HepG2 (cell line): ENCODE measurements at regions not wholly inside any gene's neighbourhood (a gene's known extent, or its start where the extent isn't known, plus 50 kb on each side); places are given as distances from the start of the nearest gene placed in this dataset.

Experiments used
- ATAC-seq: fragments of 200-7000 bp; cut with Tn5 transposase; 3 replicates; pipeline ENCODE4 v1.9.1; 2020; ENCODE audit warnings: mild to moderate bottlenecking, moderate library complexity
- BruUV-seq: library from RNA; stranded (reverse); fragments of 400-500 nt; replicated peaks from 2 replicates; lab custom pipeline; 2021; lab: Mats Ljungman, UMichigan
- CTCF ChIA-PET: fragments of 300-600 bp; formaldehyde crosslinking; extraction: SDS; loops from one replicate; lab custom pipeline; 2021; ENCODE audit warnings: low total read pairs, inconsistent platforms, low intra/inter-chr PET ratio; lab: Yijun Ruan, JAX
- POLR2A ChIA-PET: fragments of 350-600 bp; sonication (Branson Sonifier 250); formaldehyde crosslinking; loops from one replicate; lab custom pipeline; 2020; ENCODE audit warnings: antibody characterized with exemption, inconsistent platforms; lab: Yijun Ruan, JAX
- DNase-seq: peaks from one replicate; pipeline ENCODE4 v3.0.0-alpha.2; 2015; ENCODE audit warnings: low spot score
- FAIRE-seq: peaks from 3 replicates; lab custom pipeline; 2011; peaks lifted over from hg19 to GRCh38; lab: Jason Lieb, UNC
- H2AFZ ChIP-seq: one replicate; pipeline ENCODE4 v1.6.1; 2011; ENCODE audit warnings: low read length, inconsistent platforms
- H3K27ac ChIP-seq: fragments of 300-600 bp; 3 replicates; pipeline ENCODE4 v1.8.0; 2011; ENCODE audit warnings: mixed run types, mild to moderate bottlenecking, mixed read lengths, low read length, inconsistent platforms; ENCODE audit not compliant: insufficient read depth; ENCODE audit errors: extremely low read length
- H3K27me3 ChIP-seq, 2 experiments: fragments of 200-600 bp in 1 of 2; 2 replicates in 1 of 2; 3 replicates in 1 of 2; pipeline versions ENCODE4 v1.6.0 to v1.8.0; 2011; ENCODE audit warnings: low read length in 2 of 2, mild to moderate bottlenecking in 2 of 2, moderate library complexity in 2 of 2, inconsistent platforms in 1 of 2; ENCODE audit not compliant: insufficient read depth in 2 of 2, control insufficient read depth in 1 of 2
- H3K36me3 ChIP-seq, 2 experiments: fragments of 200-600 bp in 1 of 2; replicated peaks in 1 of 2; 2 replicates in 1 of 2; 3 replicates in 1 of 2; pipeline versions ENCODE4 v1.5.1 to v1.8.0; 2011; ENCODE audit warnings: low read length in 2 of 2, inconsistent platforms in 1 of 2; ENCODE audit not compliant: insufficient read depth in 2 of 2, control insufficient read depth in 1 of 2
- H3K4me1 ChIP-seq: 2 replicates; pipeline ENCODE4 v1.5.1; 2012; ENCODE audit warnings: low read length, inconsistent platforms; ENCODE audit not compliant: insufficient read depth
- H3K4me2 ChIP-seq: 2 replicates; pipeline ENCODE4 v1.6.0; 2011; ENCODE audit warnings: low read depth, low read length, inconsistent platforms
- H3K4me3 ChIP-seq, 3 experiments: fragments of 200-600 bp in 1 of 3; sonication (generic), shearing (Covaris generic) in 1 of 3; replicated peaks in 1 of 3; 2 replicates each; pipeline ENCODE4 v1.5.1; 2011 to 2016; ENCODE audit warnings: low read length in 3 of 3, inconsistent platforms in 2 of 3, low read depth in 2 of 3, mild to moderate bottlenecking in 2 of 3, control low read depth in 1 of 3, mixed read lengths in 1 of 3; ENCODE audit not compliant: insufficient read depth in 1 of 3
- H3K79me2 ChIP-seq: one replicate; pipeline ENCODE4 v1.6.1; 2011; ENCODE audit warnings: low read length, inconsistent platforms; ENCODE audit not compliant: insufficient read depth
- H3K9ac ChIP-seq: 2 replicates; pipeline ENCODE4 v1.6.0; 2011; ENCODE audit warnings: mild to moderate bottlenecking, low read depth, low read length, inconsistent platforms; ENCODE audit not compliant: insufficient read depth
- H3K9me3 ChIP-seq: 2 replicates; pipeline ENCODE4 v1.5.1; 2012; ENCODE audit warnings: mild to moderate bottlenecking, low read length
- H4K20me1 ChIP-seq: 2 replicates; pipeline ENCODE4 v1.6.0; 2011; ENCODE audit warnings: inconsistent platforms, mild to moderate bottlenecking, low read length, moderate library complexity; ENCODE audit not compliant: insufficient read depth
- CENPBD1 ChIP-seq: sonication (generic); formaldehyde crosslinking; IDR thresholded peaks from 2 replicates; pipeline ENCODE4 v1.8.0; 2022; ENCODE audit warnings: missing genetic modification reagents, low read depth, mild to moderate bottlenecking, borderline replicate concordance
- FOXA1 ChIP-seq, 2 experiments: fragments of 450-650 bp in 1 of 2; sonication (generic) in 1 of 2; formaldehyde crosslinking in 1 of 2; IDR thresholded peaks; 2 replicates each; pipeline versions ENCODE4 v1.4.0 to v1.6.1; 2016 to 2020; ENCODE audit warnings: missing genetic modification reagents in 1 of 2
- FOXK1 ChIP-seq: sonication (generic); formaldehyde crosslinking; IDR thresholded peaks from 2 replicates; pipeline ENCODE4 v1.4.0; 2020; ENCODE audit warnings: low read depth, missing genetic modification reagents, borderline replicate concordance
- GATAD1 ChIP-seq: IDR thresholded peaks from 2 replicates; pipeline ENCODE4 v1.6.1; 2016; ENCODE audit warnings: missing genetic modification reagents, missing compliant biosample characterization
- HCFC1 ChIP-seq: fragments of 150-350 bp; IDR thresholded peaks from 2 replicates; pipeline ENCODE4 v1.6.1; 2014; ENCODE audit warnings: low read depth, low read length
- JDP2 ChIP-seq: sonication (generic); formaldehyde crosslinking; IDR thresholded peaks from 2 replicates; pipeline ENCODE4 v1.8.1; 2022; ENCODE audit warnings: missing genetic modification reagents, borderline replicate concordance
- KLF13 ChIP-seq: sonication (generic); formaldehyde crosslinking; IDR thresholded peaks from 2 replicates; pipeline ENCODE4 v1.4.0; 2020; ENCODE audit warnings: mild to moderate bottlenecking, missing genetic modification reagents
- KLF15 ChIP-seq: sonication (generic); formaldehyde crosslinking; IDR thresholded peaks from 2 replicates; pipeline ENCODE4 v1.8.1; 2023; ENCODE audit warnings: borderline replicate concordance, mild to moderate bottlenecking, inconsistent platforms, missing genetic modification reagents, mixed read lengths
- KLF16 ChIP-seq, 2 experiments: sonication (generic) in 1 of 2; formaldehyde crosslinking in 1 of 2; IDR thresholded peaks; 2 replicates each; pipeline versions ENCODE4 v1.6.1 to v1.8.0; 2016 to 2023; ENCODE audit warnings: missing genetic modification reagents in 2 of 2, missing compliant biosample characterization in 1 of 2
- MAFK ChIP-seq, 2 experiments: IDR thresholded peaks in 1 of 2; conservative IDR thresholded peaks in 1 of 2; 2 replicates each; pipeline ENCODE4 v1.6.1; 2011; ENCODE audit warnings: improper control_type of control experiment in 2 of 2, low read length in 2 of 2
- MBD4 ChIP-seq: IDR thresholded peaks from 2 replicates; pipeline ENCODE4 v1.6.1; 2012; ENCODE audit warnings: low read length, inconsistent platforms, borderline replicate concordance
- MEF2D ChIP-seq: sonication (generic); formaldehyde crosslinking; IDR thresholded peaks from 2 replicates; pipeline ENCODE4 v1.5.1; 2020; ENCODE audit warnings: mild to moderate bottlenecking, missing genetic modification reagents
- ONECUT2 ChIP-seq: sonication (generic); formaldehyde crosslinking; IDR thresholded peaks from 2 replicates; pipeline ENCODE4 v1.4.0; 2020; ENCODE audit warnings: missing genetic modification reagents
- RCOR2 ChIP-seq: IDR thresholded peaks from 2 replicates; pipeline ENCODE4 v1.6.1; 2016; ENCODE audit warnings: missing biosample characterization, missing genetic modification reagents
- TFAP4 ChIP-seq: sonication (generic); IDR thresholded peaks from 2 replicates; pipeline ENCODE4 v1.6.1; 2016; ENCODE audit warnings: low read depth, borderline replicate concordance
- ZC3H13 ChIP-seq: sonication (generic); formaldehyde crosslinking; IDR thresholded peaks from 2 replicates; pipeline ENCODE4 v1.8.1; 2023; ENCODE audit warnings: mild to moderate bottlenecking, missing genetic modification reagents, moderate library complexity
- ZNF354B ChIP-seq: sonication (generic); formaldehyde crosslinking; IDR thresholded peaks from 2 replicates; pipeline ENCODE4 v1.8.0; 2022; ENCODE audit warnings: mild to moderate bottlenecking, missing genetic modification reagents
- ZNF652 ChIP-seq: IDR thresholded peaks from 2 replicates; pipeline ENCODE4 v1.6.1; 2016; ENCODE audit warnings: low read depth, borderline replicate concordance
- ZNF678 ChIP-seq: sonication (generic); formaldehyde crosslinking; IDR thresholded peaks from 2 replicates; pipeline ENCODE4 v1.4.0; 2020; ENCODE audit warnings: mild to moderate bottlenecking, missing genetic modification reagents
- ZNF687 ChIP-seq: sonication (generic); formaldehyde crosslinking; IDR thresholded peaks from 2 replicates; pipeline ENCODE4 v1.5.1; 2020; ENCODE audit warnings: mild to moderate bottlenecking, missing genetic modification reagents, moderate library complexity
- ZNF713 ChIP-seq: sonication (generic); formaldehyde crosslinking; IDR thresholded peaks from 2 replicates; pipeline ENCODE4 v1.4.0; 2020; ENCODE audit warnings: mild to moderate bottlenecking, missing genetic modification reagents
- ZNF883 ChIP-seq: sonication (generic); formaldehyde crosslinking; IDR thresholded peaks from 2 replicates; pipeline ENCODE4 v1.5.1; 2020; ENCODE audit warnings: mild to moderate bottlenecking, missing genetic modification reagents; ENCODE audit errors: not compliant biosample characterization
- WGBS: methylation state at CpG from one replicate; pipeline ENCODE4 v1.1.6; 2017; ENCODE audit warnings: low lambda C conversion rate; 5-methylcytosine and 5-hydroxymethylcytosine counted together
- in situ Hi-C: cut with HindIII; loops from 2 replicates; pipeline ENCODE4 v1.10.0; 2017; ENCODE audit warnings: low pct_unique_long_range_greater_than_20kb; ENCODE audit not compliant: extremely low pct_ligation_motif_present
- intact Hi-C: fragments of 100-400 bp; cut with micrococcal nuclease; formaldehyde crosslinking; loops from one replicate; pipeline ENCODE4 v1.10.0; 2022; ENCODE audit not compliant: unreplicated experiment

DNA sequence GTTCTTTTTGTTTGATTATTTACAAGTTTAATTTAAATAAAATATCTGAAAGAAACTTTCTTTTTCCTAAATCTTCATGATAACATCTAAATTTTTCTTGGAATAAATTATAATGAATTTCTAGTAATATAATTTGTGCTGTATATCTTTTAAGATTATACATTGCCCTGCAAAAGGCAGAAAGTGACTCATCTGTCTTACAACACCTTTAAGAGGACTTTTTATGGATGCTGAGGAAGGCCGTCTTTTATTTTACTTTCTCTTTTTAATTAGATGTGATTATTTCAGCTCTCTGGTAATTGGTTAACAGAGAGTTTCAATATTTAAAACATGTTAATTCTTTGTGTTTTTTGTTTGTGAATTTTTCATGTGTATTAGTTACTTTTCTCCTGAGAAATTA, 598.4 kb downstream of the RPL10L start (continued):
- TF ChIP-seq ZNF883 (CRISPR knock-in tag) (no peak), MEF2D (CRISPR knock-in tag) (no peak), TFAP4 (no peak), ONECUT2 (CRISPR knock-in tag) (no peak), FOXA1 (IDR thresholded peaks at IDR 0.05) (no peak), FOXA1 (CRISPR knock-in tag; IDR thresholded peaks at IDR 0.05) (no peak), KLF13 (CRISPR knock-in tag) (no peak), GATAD1 (CRISPR knock-in tag) (no peak), KLF15 (no peak), ZNF713 (CRISPR knock-in tag) (no peak), ZNF354B (no peak), KLF16 (CRISPR knock-in tag; IDR thresholded peaks at IDR 0.05) (no peak), JDP2 (CRISPR knock-in tag) (no peak), RCOR2 (CRISPR knock-in tag) (no peak), HCFC1 (no peak), ZNF678 (CRISPR knock-in tag) (no peak), MBD4 (no peak)

DNA sequence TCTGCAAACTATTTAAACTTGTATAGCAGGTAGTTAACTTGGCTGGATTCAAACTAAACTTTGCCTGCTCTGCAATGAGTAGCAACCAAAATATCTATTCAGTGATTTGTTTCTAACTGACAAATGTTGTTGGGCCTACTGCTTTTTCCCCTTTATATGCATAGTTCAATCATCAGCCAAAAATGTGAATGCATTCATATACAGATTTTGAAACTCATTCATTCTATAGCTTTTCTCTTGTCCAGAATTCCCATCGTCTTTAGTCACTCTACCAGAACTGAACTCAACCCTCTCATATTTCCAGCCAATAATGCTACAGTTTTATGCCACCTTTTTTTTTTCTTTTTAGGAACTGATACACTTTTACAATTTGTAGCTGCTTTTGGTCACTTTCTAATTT, 599.8 kb downstream of the RPL10L start:
- Histone ChIP-seq H3K9ac (no peak overlapping the region), H3K27ac (no peak overlapping the region), H3K79me2 (no peaks in the 10 kb centered on the region), H3K4me1 (no peaks in the 10 kb centered on the region), H2AFZ (no peak overlapping the region), H3K4me2 (no peak overlapping the region), H3K9me3 (no peaks in the 10 kb centered on the region), H4K20me1 (no peaks in the 10 kb centered on the region), H3K4me3 (no peak overlapping the region), H3K27me3 (no peaks in the 10 kb centered on the region), H3K36me3 (no peaks in the 10 kb centered on the region)
- ChIA-PET CTCF (no interaction called here), POLR2A (no interaction called here)
- in situ Hi-C loops = no loop called here
- no peak for ATAC-seq
- 0% methylated on average over 1 of the region's 1 CpG for WGBS
- FAIRE-seq = no peak
- no TSS peak for BruUV-seq
- intact Hi-C loops = no loop called here
- no peak for DNase-seq
- TF ChIP-seq ZC3H13 (CRISPR knock-in tag) = no peak
- TF ChIP-seq MAFK (conservative IDR thresholded peaks at IDR 0.05 in 1 of 2, IDR thresholded peaks at IDR 0.05 in 1 of 2; ENCODE audit: low read length in 2 of 2) = no peak
- TF ChIP-seq ZNF687 (CRISPR knock-in tag) = no peak
- no peak for TF ChIP-seq CENPBD1
- TF ChIP-seq FOXK1 (CRISPR knock-in tag) = no peak
- no peak for TF ChIP-seq ZNF652 (CRISPR knock-in tag)
